ENCODE measurements at regions not wholly inside any gene's neighbourhood (a gene's known extent, or its start where the extent isn't known, plus 50 kb on each side); places are given as distances from the start of the nearest gene placed in this dataset.

GRCh38 chr10:124336186-124336585 lies 82.5 kb downstream of the OAT start:
- peaks cover 0 to 7% (median under 1%) of the 10 kb centered on the region in 4 donors for H3K4me1 Mint-ChIP-seq
- H3K27ac Mint-ChIP-seq, result no peak overlapping the region
- peaks cover 0 to 10% (median 0%) of the 10 kb centered on the region in 3 donors for H3K36me3 Mint-ChIP-seq
- peaks cover 0 to 4% (median 1%) of the 10 kb centered on the region in 5 donors for H3K27me3 Mint-ChIP-seq
- H3K9me3 Mint-ChIP-seq, result peaks cover 0 to 18% (median 6%) of the 10 kb centered on the region in 9 donors
- POLR2A ChIA-PET, result no interaction called here
- ATAC-seq (no peak), DNase-seq (no peak)
- H3K4me3 Mint-ChIP-seq, result no peak overlapping the region

- Mint-ChIP-seq H3K36me3 (peaks cover 0 to 15% (median 0%) of the 10 kb centered on the region in 3 donors), H3K27ac (no peak overlapping the region), H3K27me3 (peaks cover 0 to 8% (median 1%) of the 10 kb centered on the region in 5 donors), H3K4me1 (no peaks in the 10 kb centered on the region), H3K9me3 (peaks cover 0 to 25% (median 8%) of the 10 kb centered on the region in 9 donors), H3K4me3 (no peak overlapping the region)
- POLR2A ChIA-PET, result no interaction called here
- ATAC-seq, result no peak
- DNase-seq, result no peak
Observed at GRCh38 chr10:124333931-124334330, 84.8 kb downstream of the OAT start.

GRCh38 chr10:124332426-124332825 lies 86.3 kb downstream of the OAT start:
- POLR2A ChIA-PET, result no interaction called here
- peaks cover 0 to 10% (median 1%) of the 10 kb centered on the region in 5 donors for H3K27me3 Mint-ChIP-seq
- H3K9me3 Mint-ChIP-seq, result peaks cover 0 to 25% (median 8%) of the 10 kb centered on the region in 9 donors
- no peak overlapping the region for H3K4me3 Mint-ChIP-seq
- H3K36me3 Mint-ChIP-seq, result peaks cover 0 to 15% (median 0%) of the 10 kb centered on the region in 3 donors
- no peaks in the 10 kb centered on the region for H3K4me1 Mint-ChIP-seq
- ATAC-seq, result no peak
- no peak for DNase-seq
- H3K27ac Mint-ChIP-seq, result no peak overlapping the region

GRCh38 chr10:124329941-124330340 lies 88.8 kb downstream of the OAT start:
- POLR2A ChIA-PET, result no interaction called here
- Mint-ChIP-seq H3K27ac (no peak overlapping the region), H3K27me3 (peaks cover 0 to 21% (median 4%) of the 10 kb centered on the region in 5 donors), H3K4me3 (no peak overlapping the region), H3K36me3 (peaks cover 0 to 15% (median 0%) of the 10 kb centered on the region in 3 donors), H3K9me3 (peaks cover 0 to 25% (median 8%) of the 10 kb centered on the region in 9 donors), H3K4me1 (peaks cover 0 to 2% (median 0%) of the 10 kb centered on the region in 4 donors)
- ATAC-seq (no peak), DNase-seq (no peak)

GRCh38 chr10:124329362-124329761 lies 89.4 kb downstream of the OAT start:
- peaks cover 0 to 21% (median 4%) of the 10 kb centered on the region in 5 donors for H3K27me3 Mint-ChIP-seq
- POLR2A ChIA-PET, result no interaction called here
- ATAC-seq, result no peak
- H3K27ac Mint-ChIP-seq, result no peak overlapping the region
- no peak for DNase-seq
- H3K9me3 Mint-ChIP-seq, result peaks cover 0 to 25% (median 8%) of the 10 kb centered on the region in 9 donors
- H3K4me1 Mint-ChIP-seq, result peaks cover 0 to 2% (median 0%) of the 10 kb centered on the region in 4 donors
- no peak overlapping the region for H3K4me3 Mint-ChIP-seq
- peaks cover 0 to 15% (median 0%) of the 10 kb centered on the region in 3 donors for H3K36me3 Mint-ChIP-seq

- Mint-ChIP-seq H3K9me3 (peaks cover 0 to 25% (median 8%) of the 10 kb centered on the region in 9 donors), H3K27ac (no peak overlapping the region), H3K4me3 (no peak overlapping the region), H3K4me1 (peaks cover 0 to 2% (median 0%) of the 10 kb centered on the region in 4 donors), H3K27me3 (peaks cover 0 to 21% (median 4%) of the 10 kb centered on the region in 5 donors), H3K36me3 (peaks cover 0 to 15% (median 0%) of the 10 kb centered on the region in 3 donors)
- ATAC-seq (no peak), DNase-seq (no peak)
- POLR2A ChIA-PET, result no interaction called here
Observed at GRCh38 chr10:124328477-124329220, 90.1 kb downstream of the OAT start.

- Mint-ChIP-seq H3K4me3 (no peak overlapping the region), H3K27ac (no peak overlapping the region), H3K9me3 (peaks cover 0 to 7% (median 3%) of the 10 kb centered on the region in 9 donors), H3K36me3 (peaks cover 0 to 4% (median 0%) of the 10 kb centered on the region in 3 donors), H3K27me3 (peaks cover 0 to 24% (median 3%) of the 10 kb centered on the region in 5 donors), H3K4me1 (peaks cover 0 to 2% (median 0%) of the 10 kb centered on the region in 4 donors)
- DNase-seq (no peak), ATAC-seq (no peak)
- POLR2A ChIA-PET, result no interaction called here
Observed at GRCh38 chr10:124325998-124326636, 92.6 kb downstream of the OAT start.

GRCh38 chr10:124325633-124325914 lies 93.1 kb downstream of the OAT start:
- ATAC-seq, result no peak
- H3K9me3 Mint-ChIP-seq, result peaks cover 0 to 4% (median 0%) of the 10 kb centered on the region in 9 donors
- POLR2A ChIA-PET, result no interaction called here

GRCh38 chr10:124324856-124325632 lies 93.7 kb downstream of the OAT start:
- Mint-ChIP-seq H3K27ac (no peak overlapping the region), H3K4me3 (no peak overlapping the region), H3K9me3 (peaks cover 0 to 4% (median 0%) of the 10 kb centered on the region in 9 donors), H3K4me1 (peaks cover 0 to 2% (median 0%) of the 10 kb centered on the region in 4 donors), H3K27me3 (peaks cover 0 to 24% (median under 1%) of the 10 kb centered on the region in 5 donors), H3K36me3 (no peaks in the 10 kb centered on the region)
- no peak for DNase-seq
- ATAC-seq, result no peak
- POLR2A ChIA-PET, result no interaction called here

More at GRCh38 chr10:124325633-124325914, 93.1 kb downstream of the OAT start:
- Mint-ChIP-seq H3K4me3 (no peak overlapping the region), H3K27me3 (peaks cover 0 to 24% (median 3%) of the 10 kb centered on the region in 5 donors), H3K27ac (no peak overlapping the region), H3K4me1 (peaks cover 0 to 2% (median 0%) of the 10 kb centered on the region in 4 donors), H3K36me3 (no peaks in the 10 kb centered on the region)
- DNase-seq, result no peak

GRCh38 chr10:124324451-124324850 lies 94.3 kb downstream of the OAT start:
- peaks cover 0 to 4% (median 0%) of the 10 kb centered on the region in 9 donors for H3K9me3 Mint-ChIP-seq
- DNase-seq (no peak), ATAC-seq (no peak)
- POLR2A ChIA-PET, result no interaction called here
- peaks cover 0 to 20% (median 0%) of the 10 kb centered on the region in 5 donors for H3K27me3 Mint-ChIP-seq
- H3K4me1 Mint-ChIP-seq, result peaks cover 0 to 2% (median 0%) of the 10 kb centered on the region in 4 donors
- H3K4me3 Mint-ChIP-seq, result no peak overlapping the region
- H3K36me3 Mint-ChIP-seq, result no peaks in the 10 kb centered on the region
- no peak overlapping the region for H3K27ac Mint-ChIP-seq

GRCh38 chr10:124323806-124324205 lies 94.9 kb downstream of the OAT start:
- Mint-ChIP-seq H3K9me3 (peaks cover 0 to 2% (median 0%) of the 10 kb centered on the region in 9 donors), H3K4me3 (peak overlapping the region in 1 of 10 donors; percentile 38), H3K27ac (no peak overlapping the region), H3K27me3 (peaks cover 0 to 18% (median 1%) of the 10 kb centered on the region in 5 donors), H3K4me1 (peaks cover 0 to 2% (median 0%) of the 10 kb centered on the region in 4 donors), H3K36me3 (no peaks in the 10 kb centered on the region)
- POLR2A ChIA-PET, result no interaction called here
- no peak for ATAC-seq
- no peak for DNase-seq

- no peak overlapping the region for H3K4me3 Mint-ChIP-seq
- H3K36me3 Mint-ChIP-seq, result no peaks in the 10 kb centered on the region
- POLR2A ChIA-PET, result no interaction called here
- no peak overlapping the region for H3K27ac Mint-ChIP-seq
- H3K9me3 Mint-ChIP-seq, result peaks cover 0 to 2% (median 0%) of the 10 kb centered on the region in 9 donors
- DNase-seq (no peak), ATAC-seq (no peak)
- peaks cover 0 to 17% (median 1%) of the 10 kb centered on the region in 5 donors for H3K27me3 Mint-ChIP-seq
- H3K4me1 Mint-ChIP-seq, result peaks cover 0 to 2% (median 0%) of the 10 kb centered on the region in 4 donors
Observed at GRCh38 chr10:124323111-124323725, 95.5 kb downstream of the OAT start.
